ENCODE measurements at regions not wholly inside any gene's neighbourhood (a gene's known extent, or its start where the extent isn't known, plus 50 kb on each side); places are given as distances from the start of the nearest gene placed in this dataset.

GRCh38 chr10:129231821-129232220 is 235.2 kb upstream of the MGMT start:
- CTCF ChIA-PET (ENCODE audit: low intra/inter-chr PET ratio, low total read pairs): no interaction called here
- in situ Hi-C loops (cut with HindIII; ENCODE audit: extremely low pct_ligation_motif_present, low pct_unique_long_range_greater_than_20kb) (no loop called here), intact Hi-C loops (cut with micrococcal nuclease; ENCODE audit: unreplicated experiment) (no loop called here)

DNA sequence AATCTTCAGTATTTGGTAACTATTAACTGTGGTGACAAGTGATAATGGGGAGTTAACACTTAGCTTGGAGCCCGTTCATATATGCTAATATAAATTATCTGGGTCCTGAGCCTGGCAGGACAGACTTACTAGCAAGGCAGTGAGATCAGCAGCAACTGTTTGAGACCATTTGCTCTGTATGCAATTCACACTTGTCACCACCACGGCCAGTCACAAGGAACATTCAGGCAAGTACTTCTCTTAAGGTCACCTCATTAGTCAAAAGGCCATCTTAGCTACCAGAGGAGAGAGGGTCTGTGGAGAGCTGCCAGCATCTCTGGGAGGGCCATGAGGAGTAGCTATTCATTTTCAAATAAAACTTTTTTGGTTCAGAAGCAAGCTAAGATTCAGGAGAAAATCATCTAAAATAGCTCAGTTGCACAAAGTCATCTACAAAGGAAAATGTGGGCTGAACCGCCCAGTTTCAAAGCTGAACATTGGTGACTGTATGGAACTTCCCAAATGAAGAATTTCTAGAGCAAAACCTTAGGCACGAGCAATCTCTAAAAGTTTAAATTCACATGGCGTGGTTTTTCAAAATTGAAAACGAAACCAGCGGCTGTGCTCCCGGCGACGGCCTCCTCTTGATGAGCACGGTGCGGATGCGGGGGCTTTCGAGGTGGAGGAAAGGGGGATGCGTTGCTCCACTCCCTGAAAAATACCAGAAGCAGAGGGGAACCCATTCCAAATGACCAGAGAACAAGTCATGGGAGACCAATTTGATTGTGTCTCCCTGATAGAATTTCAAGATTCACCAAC is 233.5 kb upstream of the MGMT start:
- H3K4me3 ChIP-seq (replicated peaks in 1 of 3; ENCODE audit: insufficient read depth in 1 of 3, low read depth in 2 of 3, low read length in 3 of 3): peak overlapping the region in 2 of 3 experiments; percentile 20 to 33; a peak in 4 of 6 replicates
- H3K9ac ChIP-seq (ENCODE audit: insufficient read depth, low read depth, low read length): no peak overlapping the region
- intact Hi-C loops (cut with micrococcal nuclease; ENCODE audit: unreplicated experiment) (no loop called here), in situ Hi-C loops (cut with HindIII; ENCODE audit: extremely low pct_ligation_motif_present, low pct_unique_long_range_greater_than_20kb) (no loop called here)
- CTCF ChIA-PET (ENCODE audit: low intra/inter-chr PET ratio, low total read pairs): no interaction called here
- H3K36me3 ChIP-seq (replicated peaks in 1 of 2; ENCODE audit: control insufficient read depth in 1 of 2, insufficient read depth in 2 of 2, low read length in 2 of 2): no peaks in the 10 kb centered on the region
- POLR2A ChIA-PET: no interaction called here
- H2AFZ ChIP-seq (ENCODE audit: low read length): peak overlapping the region; percentile 17
- no TSS peak for BruUV-seq (replicated peaks)
- H4K20me1 ChIP-seq (ENCODE audit: insufficient read depth, low read length): no peaks in the 10 kb centered on the region
- no peak overlapping the region for H3K27ac ChIP-seq (ENCODE audit: extremely low read length, insufficient read depth, low read length)
- TF ChIP-seq ZNF556 (CRISPR knock-in tag; IDR thresholded peaks at IDR 0.05; ENCODE audit: borderline replicate concordance): no peak
- no peak for TF ChIP-seq ZNF784 (CRISPR knock-in tag; IDR thresholded peaks at IDR 0.05; ENCODE audit: borderline replicate concordance)
- TF ChIP-seq, protein P1, sequence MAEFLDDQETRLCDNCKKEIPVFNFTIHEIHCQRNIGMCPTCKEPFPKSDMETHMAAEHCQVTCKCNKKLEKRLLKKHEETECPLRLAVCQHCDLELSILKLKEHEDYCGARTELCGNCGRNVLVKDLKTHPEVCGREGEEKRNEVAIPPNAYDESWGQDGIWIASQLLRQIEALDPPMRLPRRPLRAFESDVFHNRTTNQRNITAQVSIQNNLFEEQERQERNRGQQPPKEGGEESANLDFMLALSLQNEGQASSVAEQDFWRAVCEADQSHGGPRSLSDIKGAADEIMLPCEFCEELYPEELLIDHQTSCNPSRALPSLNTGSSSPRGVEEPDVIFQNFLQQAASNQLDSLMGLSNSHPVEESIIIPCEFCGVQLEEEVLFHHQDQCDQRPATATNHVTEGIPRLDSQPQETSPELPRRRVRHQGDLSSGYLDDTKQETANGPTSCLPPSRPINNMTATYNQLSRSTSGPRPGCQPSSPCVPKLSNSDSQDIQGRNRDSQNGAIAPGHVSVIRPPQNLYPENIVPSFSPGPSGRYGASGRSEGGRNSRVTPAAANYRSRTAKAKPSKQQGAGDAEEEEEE (CRISPR knock-in tag; IDR thresholded peaks at IDR 0.05; ENCODE audit: borderline replicate concordance): no peak
- TF ChIP-seq ZNF263 (CRISPR knock-in tag; IDR thresholded peaks at IDR 0.05): peak; percentile 41; the same call in 1 of the 2 replicates
- ATAC-seq (peak; percentile 56; the same call in 2 of the 3 replicates), FAIRE-seq (no peak), DNase-seq (ENCODE audit: low spot score) (no peak)
- no peaks in the 10 kb centered on the region for H3K79me2 ChIP-seq (ENCODE audit: insufficient read depth, low read length)
- H3K4me2 ChIP-seq (ENCODE audit: low read depth, low read length): peak overlapping the region; percentile 58
- H3K4me1 ChIP-seq (ENCODE audit: insufficient read depth, low read length): no peaks in the 10 kb centered on the region; the same call in 1 of the 2 replicates
- peaks cover 1 to 17% of the 10 kb centered on the region in 2 experiments; a peak in 3 of 5 replicates for H3K27me3 ChIP-seq (ENCODE audit: control insufficient read depth in 1 of 2, insufficient read depth in 2 of 2, low read length in 2 of 2)
- WGBS (ENCODE audit: low lambda C conversion rate): 8% methylated on average over 15 of the region's 15 CpGs
- H3K9me3 ChIP-seq (ENCODE audit: low read length): no peaks in the 10 kb centered on the region

More at GRCh38 chr10:129231821-129232220, 235.2 kb upstream of the MGMT start:
- Histone ChIP-seq H3K36me3 (replicated peaks in 1 of 2; ENCODE audit: control insufficient read depth in 1 of 2, insufficient read depth in 2 of 2, low read length in 2 of 2) (no peaks in the 10 kb centered on the region), H3K27ac (ENCODE audit: extremely low read length, insufficient read depth, low read length) (no peak overlapping the region), H2AFZ (ENCODE audit: low read length) (no peak overlapping the region), H3K9ac (ENCODE audit: insufficient read depth, low read depth, low read length) (no peak overlapping the region), H3K4me1 (ENCODE audit: insufficient read depth, low read length) (no peaks in the 10 kb centered on the region; the same call in 1 of the 2 replicates), H3K4me2 (ENCODE audit: low read depth, low read length) (no peak overlapping the region), H4K20me1 (ENCODE audit: insufficient read depth, low read length) (no peaks in the 10 kb centered on the region), H3K4me3 (replicated peaks in 1 of 3; ENCODE audit: insufficient read depth in 1 of 3, low read depth in 2 of 3, low read length in 3 of 3) (no peak overlapping the region), H3K79me2 (ENCODE audit: insufficient read depth, low read length) (no peaks in the 10 kb centered on the region), H3K27me3 (ENCODE audit: control insufficient read depth in 1 of 2, insufficient read depth in 2 of 2, low read length in 2 of 2) (peaks cover 1 to 14% of the 10 kb centered on the region in 2 experiments; a peak in 3 of 5 replicates), H3K9me3 (ENCODE audit: low read length) (peaks cover 7% of the 10 kb centered on the region; the same call in 1 of the 2 replicates)
- POLR2A ChIA-PET: no interaction called here
- ATAC-seq (no peak), DNase-seq (ENCODE audit: low spot score) (no peak), FAIRE-seq (no peak)
- BruUV-seq (replicated peaks): no TSS peak
- TF ChIP-seq ZNF253 (CRISPR knock-in tag; IDR thresholded peaks at IDR 0.05; ENCODE audit: borderline replicate concordance): no peak
- TF ChIP-seq ZNF136 (CRISPR knock-in tag; IDR thresholded peaks at IDR 0.05; ENCODE audit: low read depth): no peak
- no peak for TF ChIP-seq SIX4 (CRISPR knock-in tag; IDR thresholded peaks at IDR 0.05)
- no peak for TF ChIP-seq XBP1 (CRISPR knock-in tag; IDR thresholded peaks at IDR 0.05)
- 75% methylated on average over 9 of the region's 9 CpGs for WGBS (ENCODE audit: low lambda C conversion rate)

Data from HepG2 (cell line).